ENCODE measurements at regions not wholly inside any gene's neighbourhood (a gene's known extent, or its start where the extent isn't known, plus 50 kb on each side); places are given as distances from the start of the nearest gene placed in this dataset.

GRCh38 chr3:66922058-66922457 lies 76.0 kb upstream of the KBTBD8 start:
- TF ChIP-seq CTCF (IDR thresholded peaks at IDR 0.05) = no peak
- no peak for TF ChIP-seq POLR2A (IDR thresholded peaks at IDR 0.05)

All from heart left ventricle (tissue), 13 donors.